Activated T-cell treated with anti-CD3 and anti-CD28 coated beads, Interleukin-2, amount 50 U/mL, for 72 hours (primary cell): ENCODE measurements at regions not wholly inside any gene's neighbourhood (a gene's known extent, or its start where the extent isn't known, plus 50 kb on each side); places are given as distances from the start of the nearest gene placed in this dataset.

Experiments used
- ATAC-seq, 2 donors: fragments of 150-1000 bp; cut with Tn5 transposase; replicated peaks in 1 of 2; 2 replicates each; pipeline ENCODE4 v1.10.0; 2021; ENCODE audit warnings: moderate library complexity in 2 of 2, mild to moderate bottlenecking in 1 of 2
- DNase-seq, 2 donors: peaks; one replicate each; pipeline ENCODE4 v3.0.0; 2021 to 2022; ENCODE audit warnings: mixed read lengths in 1 of 2
- H3K27ac Mint-ChIP-seq: one replicate; pipeline ENCODE4 v1.8.0; 2022; ENCODE audit warnings: mild to moderate bottlenecking, moderate library complexity, mixed read lengths
- H3K27me3 Mint-ChIP-seq: one replicate; pipeline ENCODE4 v1.8.0; 2022; ENCODE audit warnings: low read depth, mixed read lengths
- H3K36me3 Mint-ChIP-seq, 2 donors: one replicate each; pipeline ENCODE4 v1.8.0; 2022; ENCODE audit warnings: mixed read lengths in 2 of 2, mild to moderate bottlenecking in 1 of 2; ENCODE audit not compliant: insufficient read depth in 2 of 2
- H3K4me1 Mint-ChIP-seq: one replicate; pipeline ENCODE4 v1.8.0; 2022; ENCODE audit warnings: low read depth, mixed read lengths
- H3K4me3 Mint-ChIP-seq, 2 donors: one replicate each; pipeline ENCODE4 v1.8.0; 2022; ENCODE audit warnings: mild to moderate bottlenecking in 2 of 2, mixed read lengths in 2 of 2, moderate library complexity in 2 of 2
- H3K9me3 Mint-ChIP-seq, 2 donors: one replicate each; pipeline ENCODE4 v1.8.0; 2022; ENCODE audit warnings: mixed read lengths in 2 of 2

- Mint-ChIP-seq H3K4me3 (no peak overlapping the region), H3K27me3 (no peaks in the 10 kb centered on the region), H3K9me3 (peaks cover 9 to 16% of the 10 kb centered on the region in 2 donors), H3K27ac (no peak overlapping the region), H3K36me3 (peaks cover 0 to 1% of the 10 kb centered on the region in 2 donors), H3K4me1 (no peaks in the 10 kb centered on the region)
- DNase-seq (no peak), ATAC-seq (no peak)
Measured at GRCh38 chr13:64410276-64411053, 2819.7 kb downstream of the PCDH9 start.

- H3K27ac Mint-ChIP-seq: no peak overlapping the region
- no peak overlapping the region for H3K4me3 Mint-ChIP-seq
- peaks cover 4 to 7% of the 10 kb centered on the region in 2 donors for H3K9me3 Mint-ChIP-seq
- H3K4me1 Mint-ChIP-seq: no peaks in the 10 kb centered on the region
- ATAC-seq: no peak
- no peaks in the 10 kb centered on the region for H3K36me3 Mint-ChIP-seq
- no peak for DNase-seq
- H3K27me3 Mint-ChIP-seq: no peaks in the 10 kb centered on the region
Measured at GRCh38 chr13:64397701-64398100, 2832.4 kb downstream of the PCDH9 start.

GRCh38 chr13:64377606-64378005, 2852.5 kb downstream of the PCDH9 start:
- no peak overlapping the region for H3K27ac Mint-ChIP-seq
- no peaks in the 10 kb centered on the region for H3K27me3 Mint-ChIP-seq
- ATAC-seq (no peak), DNase-seq (no peak)
- no peaks in the 10 kb centered on the region for H3K4me1 Mint-ChIP-seq
- peaks cover 21 to 27% of the 10 kb centered on the region in 2 donors for H3K9me3 Mint-ChIP-seq
- H3K4me3 Mint-ChIP-seq: no peak overlapping the region
- peaks cover 0 to 1% of the 10 kb centered on the region in 2 donors for H3K36me3 Mint-ChIP-seq

GRCh38 chr13:64371461-64371860, 2858.7 kb downstream of the PCDH9 start:
- Mint-ChIP-seq H3K27me3 (no peaks in the 10 kb centered on the region), H3K9me3 (peaks cover 22 to 25% of the 10 kb centered on the region in 2 donors), H3K36me3 (peaks cover 0 to 5% of the 10 kb centered on the region in 2 donors), H3K4me1 (no peaks in the 10 kb centered on the region), H3K27ac (no peak overlapping the region), H3K4me3 (no peak overlapping the region)
- ATAC-seq (no peak), DNase-seq (no peak)

GRCh38 chr13:64371045-64371444, 2859.1 kb downstream of the PCDH9 start:
- H3K4me1 Mint-ChIP-seq: no peaks in the 10 kb centered on the region
- no peak for ATAC-seq
- no peak overlapping the region for H3K4me3 Mint-ChIP-seq
- H3K27me3 Mint-ChIP-seq: no peaks in the 10 kb centered on the region
- no peak overlapping the region for H3K27ac Mint-ChIP-seq
- no peak for DNase-seq
- H3K9me3 Mint-ChIP-seq: peaks cover 24 to 25% of the 10 kb centered on the region in 2 donors
- H3K36me3 Mint-ChIP-seq: peaks cover 0 to 4% of the 10 kb centered on the region in 2 donors

- Mint-ChIP-seq H3K27ac (no peak overlapping the region), H3K9me3 (peaks cover 22 to 23% of the 10 kb centered on the region in 2 donors), H3K36me3 (peaks cover 0 to 3% of the 10 kb centered on the region in 2 donors), H3K4me1 (no peaks in the 10 kb centered on the region), H3K4me3 (no peak overlapping the region), H3K27me3 (no peaks in the 10 kb centered on the region)
- no peak for DNase-seq
- no peak for ATAC-seq
Measured at GRCh38 chr13:64369121-64369520, 2861.0 kb downstream of the PCDH9 start.

GRCh38 chr13:64362564-64362963, 2867.6 kb downstream of the PCDH9 start:
- Mint-ChIP-seq H3K27me3 (no peaks in the 10 kb centered on the region), H3K36me3 (no peaks in the 10 kb centered on the region), H3K27ac (no peak overlapping the region), H3K4me1 (no peaks in the 10 kb centered on the region), H3K9me3 (peaks cover 8 to 14% of the 10 kb centered on the region in 2 donors), H3K4me3 (no peak overlapping the region)
- no peak for ATAC-seq
- no peak for DNase-seq

GRCh38 chr13:64347664-64348063, 2882.5 kb downstream of the PCDH9 start:
- no peaks in the 10 kb centered on the region for H3K27me3 Mint-ChIP-seq
- no peak for ATAC-seq
- H3K9me3 Mint-ChIP-seq: peaks cover 4 to 8% of the 10 kb centered on the region in 2 donors
- H3K36me3 Mint-ChIP-seq: no peaks in the 10 kb centered on the region
- no peaks in the 10 kb centered on the region for H3K4me1 Mint-ChIP-seq
- no peak for DNase-seq
- H3K4me3 Mint-ChIP-seq: no peak overlapping the region
- no peak overlapping the region for H3K27ac Mint-ChIP-seq

- DNase-seq (no peak), ATAC-seq (no peak)
- Mint-ChIP-seq H3K27me3 (no peaks in the 10 kb centered on the region), H3K9me3 (peaks cover 5 to 9% of the 10 kb centered on the region in 2 donors), H3K4me3 (no peak overlapping the region), H3K4me1 (no peaks in the 10 kb centered on the region), H3K36me3 (no peaks in the 10 kb centered on the region), H3K27ac (no peak overlapping the region)
Measured at GRCh38 chr13:64339373-64340063, 2890.6 kb downstream of the PCDH9 start.

GRCh38 chr13:64338671-64339070, 2891.5 kb downstream of the PCDH9 start:
- Mint-ChIP-seq H3K27me3 (no peaks in the 10 kb centered on the region), H3K27ac (no peak overlapping the region), H3K9me3 (peaks cover 6 to 11% of the 10 kb centered on the region in 2 donors), H3K36me3 (no peaks in the 10 kb centered on the region), H3K4me3 (no peak overlapping the region), H3K4me1 (no peaks in the 10 kb centered on the region)
- ATAC-seq (no peak), DNase-seq (no peak)

- Mint-ChIP-seq H3K36me3 (no peaks in the 10 kb centered on the region), H3K9me3 (peaks cover 4 to 9% of the 10 kb centered on the region in 2 donors), H3K27me3 (no peaks in the 10 kb centered on the region), H3K4me1 (no peaks in the 10 kb centered on the region), H3K4me3 (no peak overlapping the region), H3K27ac (no peak overlapping the region)
- no peak for ATAC-seq
- DNase-seq: no peak
Measured at GRCh38 chr13:64333888-64334287, 2896.2 kb downstream of the PCDH9 start.

- Mint-ChIP-seq H3K27me3 (no peaks in the 10 kb centered on the region), H3K4me3 (no peak overlapping the region), H3K9me3 (peaks cover 7 to 9% of the 10 kb centered on the region in 2 donors), H3K4me1 (no peaks in the 10 kb centered on the region), H3K36me3 (no peaks in the 10 kb centered on the region), H3K27ac (no peak overlapping the region)
- ATAC-seq (no peak), DNase-seq (no peak)
Measured at GRCh38 chr13:64332048-64332447, 2898.1 kb downstream of the PCDH9 start.

- peaks cover 5 to 9% of the 10 kb centered on the region in 2 donors for H3K9me3 Mint-ChIP-seq
- H3K36me3 Mint-ChIP-seq: no peaks in the 10 kb centered on the region
- H3K4me3 Mint-ChIP-seq: no peak overlapping the region
- DNase-seq (no peak), ATAC-seq (no peak)
- no peaks in the 10 kb centered on the region for H3K27me3 Mint-ChIP-seq
- H3K4me1 Mint-ChIP-seq: no peaks in the 10 kb centered on the region
- H3K27ac Mint-ChIP-seq: no peak overlapping the region
Measured at GRCh38 chr13:64327505-64328194, 2902.5 kb downstream of the PCDH9 start.
